HG03196 (cell line): ENCODE measurements at regions not wholly inside any gene's neighbourhood (a gene's known extent, or its start where the extent isn't known, plus 50 kb on each side); places are given as distances from the start of the nearest gene placed in this dataset.

Experiments
- ATAC-seq: cut with Tn5 transposase; IDR thresholded peaks from one replicate; pipeline ENCODE4 v1.9.1; 2021; ENCODE audit not compliant: unreplicated experiment

DNA sequence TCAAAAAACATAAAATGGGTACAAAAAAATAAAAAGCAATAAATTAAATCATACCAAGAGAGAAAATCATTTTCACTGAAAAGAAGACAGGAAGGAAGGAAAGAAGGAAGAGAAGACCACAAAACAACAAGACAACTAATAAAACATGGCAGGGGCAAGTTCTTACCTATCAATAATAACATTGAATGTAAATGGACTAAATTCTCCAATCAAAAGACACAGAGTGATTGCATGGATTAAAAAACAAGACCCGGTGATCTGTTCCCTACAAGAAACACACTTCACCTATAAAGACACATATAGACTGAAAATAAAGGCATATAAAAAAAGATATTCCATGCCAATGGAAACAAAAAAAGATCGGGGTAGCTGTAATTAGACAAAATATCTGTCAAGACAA, 82.6 kb upstream of the CERS6 start:
- no peak for ATAC-seq

DNA sequence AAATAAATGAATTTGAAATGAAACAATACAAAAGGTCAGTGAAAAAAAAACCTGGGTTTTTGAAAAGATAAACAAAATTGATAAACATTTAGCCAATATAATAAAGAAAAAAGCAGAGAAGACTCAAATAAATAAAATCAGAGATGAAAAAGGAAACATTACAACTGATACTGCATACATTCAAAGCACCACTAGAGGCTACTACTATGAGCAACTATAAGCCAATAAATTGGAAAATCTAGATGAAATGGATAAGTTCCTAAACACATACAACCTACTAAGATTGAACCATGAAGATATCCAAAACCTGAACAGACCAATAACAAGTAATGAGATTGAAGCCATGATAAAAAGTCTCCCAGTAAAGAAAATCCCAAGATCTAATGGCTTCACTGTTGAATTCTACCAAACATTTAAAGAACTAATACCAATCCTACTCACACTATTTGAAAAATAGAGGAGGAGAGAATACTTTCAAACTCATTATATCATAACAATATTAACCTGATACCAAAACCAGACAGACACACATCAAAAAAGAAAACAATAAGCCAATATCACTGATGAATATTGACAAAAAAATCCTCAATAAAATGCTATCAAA, 80.8 kb upstream of the CERS6 start:
- no peak for ATAC-seq

DNA sequence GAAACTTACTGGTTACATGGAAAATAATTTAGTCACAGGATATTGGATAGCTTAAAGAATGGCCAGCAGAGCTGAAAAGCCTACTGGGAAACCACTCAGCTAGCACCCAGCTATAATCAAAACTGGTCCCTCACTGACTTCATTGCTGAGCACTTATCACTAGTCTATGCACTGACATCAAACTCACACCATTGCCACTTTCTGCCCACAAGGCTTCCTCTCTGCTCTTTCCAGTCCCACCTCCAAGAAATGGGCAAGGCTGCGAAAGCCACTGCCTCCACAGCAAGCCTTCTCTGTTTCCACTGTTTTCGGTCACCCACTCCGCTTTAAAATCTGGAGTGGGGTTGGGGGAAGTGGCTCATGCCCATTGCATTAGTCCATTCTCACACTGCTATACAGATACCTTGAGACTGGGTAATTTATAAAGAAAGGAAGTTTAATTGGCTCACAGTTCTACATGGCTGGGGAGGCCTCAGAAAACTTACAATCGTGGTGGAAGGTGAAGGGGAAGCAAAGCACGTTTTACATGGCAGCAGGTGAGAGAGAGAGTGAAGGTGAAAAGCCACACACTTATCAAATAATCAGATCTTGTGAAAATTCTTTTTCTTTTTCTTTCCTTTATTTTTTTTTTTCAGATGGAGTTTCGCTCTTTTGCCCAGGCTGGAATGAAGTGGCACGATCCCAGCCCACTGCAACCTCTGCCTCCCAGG, 77.0 kb upstream of the CERS6 start:
- no peak for ATAC-seq

- ATAC-seq, result no peak
These were observed 75.6 kb upstream of the CERS6 start for GRCh38 chr2:168380500-168380899.

DNA sequence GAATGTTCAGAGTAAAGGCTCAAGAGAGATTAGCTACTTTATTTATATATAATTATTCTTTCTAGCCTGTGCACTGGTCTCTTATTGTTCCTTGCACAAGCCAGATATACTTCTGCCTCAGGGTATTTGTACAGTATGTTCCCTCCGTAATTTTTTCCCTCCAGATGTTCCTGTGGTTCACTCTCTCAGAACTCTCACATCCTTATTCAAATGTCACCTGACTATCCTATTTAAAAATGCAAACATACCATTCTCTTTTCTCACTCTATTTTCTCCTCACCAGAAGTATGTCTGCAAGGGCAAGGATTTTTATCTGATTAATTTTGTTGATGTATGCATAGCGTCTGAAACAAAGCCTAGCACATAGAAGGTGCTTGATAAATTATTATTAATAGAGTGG, 64.0 kb upstream of the CERS6 start:
- ATAC-seq, result no peak

GRCh38 chr2:168392797-168393196, 63.3 kb upstream of the CERS6 start:
- no peak for ATAC-seq

GRCh38 chr2:168394262-168394661, 61.8 kb upstream of the CERS6 start:
- no peak for ATAC-seq

DNA sequence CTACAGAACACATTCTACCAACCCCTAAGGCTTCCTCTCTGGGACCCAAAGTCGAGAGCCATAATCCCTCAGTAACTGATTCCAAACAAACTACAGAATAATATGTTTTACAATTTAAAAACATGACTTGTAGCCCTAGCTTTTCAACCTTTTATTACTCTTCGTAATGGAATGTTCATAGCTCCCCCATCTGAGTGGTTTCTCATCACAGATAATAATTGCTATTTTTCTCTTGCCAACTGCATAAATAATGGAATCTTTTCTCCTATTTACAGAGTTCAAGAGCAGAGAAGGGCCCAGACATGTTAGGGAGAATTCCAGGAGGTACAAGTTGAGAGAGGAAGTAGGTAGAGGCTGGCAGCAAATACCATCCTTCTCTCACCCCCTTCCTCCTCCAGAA, 59.9 kb upstream of the CERS6 start:
- no peak for ATAC-seq

DNA sequence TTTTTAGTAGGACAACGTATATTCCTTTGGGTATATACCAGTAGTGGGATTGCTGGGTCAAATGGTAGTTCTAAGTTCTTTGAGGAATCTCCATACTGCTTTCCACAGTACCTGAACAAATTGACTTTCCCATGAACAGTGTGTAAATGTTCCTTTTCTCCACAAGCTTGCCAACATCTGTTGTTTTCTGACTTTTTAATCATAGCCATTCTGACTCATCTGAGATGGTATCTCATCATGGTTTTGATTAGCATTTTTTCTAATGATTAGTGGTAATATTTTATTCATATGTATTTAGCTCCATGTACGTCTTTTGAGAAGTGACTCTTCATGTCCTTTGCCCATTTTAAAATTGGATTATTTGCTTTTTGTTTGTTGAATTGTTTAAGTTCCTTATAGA, 58.4 kb upstream of the CERS6 start:
- ATAC-seq, result no peak

GRCh38 chr2:168401048-168401556, 55.0 kb upstream of the CERS6 start:
- ATAC-seq, result no peak

DNA sequence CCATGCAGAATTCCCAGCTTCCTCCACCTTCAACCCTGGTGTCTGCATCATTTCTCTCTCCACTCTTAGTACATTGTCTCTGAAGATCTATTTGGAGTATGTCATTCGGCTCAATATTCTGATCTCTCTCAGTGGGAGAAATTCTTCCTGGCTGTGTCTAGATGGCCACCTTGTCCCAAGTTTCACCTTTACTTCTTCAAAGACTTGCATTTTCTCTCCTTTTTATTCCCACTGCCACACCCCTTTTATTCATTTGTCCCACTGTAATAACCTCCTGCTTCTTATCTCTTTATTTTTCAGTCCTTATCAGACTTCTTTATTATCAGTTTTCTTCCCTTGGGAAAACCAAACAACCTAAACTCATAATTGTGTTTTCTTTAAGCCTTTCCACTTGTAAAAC, 54.3 kb upstream of the CERS6 start:
- no peak for ATAC-seq

DNA sequence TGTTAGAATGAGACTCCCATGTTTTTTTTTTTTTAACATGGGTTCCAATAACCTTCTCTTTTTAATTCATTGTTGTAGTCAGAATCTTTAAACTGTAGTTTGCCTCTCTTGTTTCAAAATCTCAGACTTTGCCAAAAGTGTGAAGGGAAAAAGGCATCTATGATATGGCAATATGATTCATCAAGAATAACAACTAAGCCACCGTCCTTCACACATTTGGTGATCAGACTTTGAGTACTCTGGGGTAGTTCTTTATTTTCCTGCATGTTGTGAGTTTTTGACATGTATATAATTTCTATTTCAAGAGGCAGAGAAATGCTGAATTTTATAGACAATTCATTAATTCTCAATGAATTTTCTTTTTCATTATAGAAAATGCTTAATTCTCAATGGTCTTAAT, 53.5 kb upstream of the CERS6 start:
- no peak for ATAC-seq

DNA sequence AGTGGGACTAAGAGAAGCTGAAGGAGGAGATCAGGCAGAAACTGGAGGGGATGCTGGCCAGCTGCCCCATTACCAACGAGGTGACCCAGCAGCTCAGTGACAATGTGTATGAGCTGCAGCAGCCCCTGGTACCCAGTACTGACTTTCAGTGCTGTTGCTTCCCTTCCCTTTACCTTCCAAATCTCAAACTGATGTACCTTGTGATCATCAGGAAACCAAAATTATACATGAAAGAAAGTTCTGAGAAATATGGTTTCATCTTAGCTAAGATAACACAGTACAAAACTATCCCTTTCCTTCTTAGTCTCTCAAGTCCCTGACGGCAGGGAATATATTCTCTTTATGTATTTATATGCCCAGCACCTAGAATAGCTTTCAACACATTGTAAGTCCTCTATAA, 52.3 kb upstream of the CERS6 start:
- ATAC-seq, result no peak

DNA sequence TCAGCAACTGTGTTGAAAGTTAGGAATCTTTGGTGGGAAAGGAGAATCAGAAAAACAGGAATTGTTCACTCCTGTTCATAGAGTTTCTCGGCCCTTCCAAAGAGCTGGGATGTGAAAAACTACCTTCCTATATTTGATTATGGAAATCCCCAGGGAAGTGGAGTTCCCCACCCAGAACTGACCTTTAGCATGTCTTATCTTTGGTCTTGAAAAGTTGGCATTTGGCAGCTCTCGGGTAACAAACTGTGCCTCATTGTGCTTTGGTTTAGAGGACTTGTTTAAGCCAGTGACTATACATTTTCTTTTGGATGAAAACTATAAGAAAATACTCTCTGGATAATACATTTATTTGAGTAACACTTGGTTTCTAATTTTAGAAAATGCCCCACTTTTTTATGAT, 51.3 kb upstream of the CERS6 start:
- no peak for ATAC-seq
